ENCODE measurements at regions not wholly inside any gene's neighbourhood (a gene's known extent, or its start where the extent isn't known, plus 50 kb on each side); places are given as distances from the start of the nearest gene placed in this dataset.
A peak's percentile ranks its signal among the peaks of the same experiment; 100 is the strongest.

- no peak for DNase-seq (ENCODE audit: low spot score)
- no peak overlapping the region for H3K4me3 Mint-ChIP-seq (ENCODE audit: unreplicated experiment)
- no peaks in the 10 kb centered on the region for H3K9me3 Mint-ChIP-seq (ENCODE audit: low read depth)
- H3K27me3 Mint-ChIP-seq (ENCODE audit: low read depth): no peaks in the 10 kb centered on the region
- no peak overlapping the region for H3K27ac Mint-ChIP-seq (ENCODE audit: unreplicated experiment)
- no peaks in the 10 kb centered on the region for H3K4me1 Mint-ChIP-seq (ENCODE audit: low read depth)
- TF ChIP-seq CTCF (IDR thresholded peaks at IDR 0.05): peak; percentile 58
- no peaks in the 10 kb centered on the region for H3K36me3 Mint-ChIP-seq (ENCODE audit: low read depth)
Observed at GRCh38 chr1:65020774-65021173, 54.4 kb upstream of the JAK1 start.

- no peak for TF ChIP-seq CTCF (IDR thresholded peaks at IDR 0.05)
- Mint-ChIP-seq H3K9me3 (ENCODE audit: low read depth) (no peaks in the 10 kb centered on the region), H3K27ac (ENCODE audit: unreplicated experiment) (no peak overlapping the region), H3K27me3 (ENCODE audit: low read depth) (no peaks in the 10 kb centered on the region), H3K4me1 (ENCODE audit: low read depth) (peaks cover 7% of the 10 kb centered on the region), H3K4me3 (ENCODE audit: unreplicated experiment) (no peak overlapping the region), H3K36me3 (ENCODE audit: low read depth) (no peaks in the 10 kb centered on the region)
- no peak for DNase-seq (ENCODE audit: low spot score)
Observed at GRCh38 chr1:65021795-65022194, 55.4 kb upstream of the JAK1 start.

- DNase-seq (ENCODE audit: low spot score): no peak
- H3K36me3 Mint-ChIP-seq (ENCODE audit: low read depth): no peaks in the 10 kb centered on the region
- no peak overlapping the region for H3K27ac Mint-ChIP-seq (ENCODE audit: unreplicated experiment)
- no peak overlapping the region for H3K4me3 Mint-ChIP-seq (ENCODE audit: unreplicated experiment)
- H3K4me1 Mint-ChIP-seq (ENCODE audit: low read depth): peaks cover 7% of the 10 kb centered on the region
- no peak for TF ChIP-seq CTCF (IDR thresholded peaks at IDR 0.05)
- no peaks in the 10 kb centered on the region for H3K9me3 Mint-ChIP-seq (ENCODE audit: low read depth)
- H3K27me3 Mint-ChIP-seq (ENCODE audit: low read depth): no peaks in the 10 kb centered on the region
Observed at GRCh38 chr1:65022216-65022615, 55.9 kb upstream of the JAK1 start.

GRCh38 chr1:65025794-65026193 is 59.4 kb upstream of the JAK1 start:
- H3K9me3 Mint-ChIP-seq (ENCODE audit: low read depth): no peaks in the 10 kb centered on the region
- no peaks in the 10 kb centered on the region for H3K36me3 Mint-ChIP-seq (ENCODE audit: low read depth)
- peaks cover 10% of the 10 kb centered on the region for H3K4me1 Mint-ChIP-seq (ENCODE audit: low read depth)
- no peak for TF ChIP-seq CTCF (IDR thresholded peaks at IDR 0.05)
- peaks cover 2% of the 10 kb centered on the region for H3K27me3 Mint-ChIP-seq (ENCODE audit: low read depth)
- no peak for DNase-seq (ENCODE audit: low spot score)
- no peak overlapping the region for H3K4me3 Mint-ChIP-seq (ENCODE audit: unreplicated experiment)
- H3K27ac Mint-ChIP-seq (ENCODE audit: unreplicated experiment): no peak overlapping the region

GRCh38 chr1:65026235-65026634 is 59.9 kb upstream of the JAK1 start:
- Mint-ChIP-seq H3K9me3 (ENCODE audit: low read depth) (no peaks in the 10 kb centered on the region), H3K4me3 (ENCODE audit: unreplicated experiment) (no peak overlapping the region), H3K27ac (ENCODE audit: unreplicated experiment) (no peak overlapping the region), H3K27me3 (ENCODE audit: low read depth) (peaks cover 2% of the 10 kb centered on the region), H3K36me3 (ENCODE audit: low read depth) (no peaks in the 10 kb centered on the region), H3K4me1 (ENCODE audit: low read depth) (peaks cover 10% of the 10 kb centered on the region)
- TF ChIP-seq CTCF (IDR thresholded peaks at IDR 0.05): no peak
- no peak for DNase-seq (ENCODE audit: low spot score)
